Fibroblast of lung (primary cell): ENCODE measurements at regions not wholly inside any gene's neighbourhood (a gene's known extent, or its start where the extent isn't known, plus 50 kb on each side); places are given as distances from the start of the nearest gene placed in this dataset.

ENCODE experiments used
- CTCF ChIP-seq, 2 donors: IDR thresholded peaks in 1 of 2; conservative IDR thresholded peaks in 1 of 2; 1 replicate in 1 of 2; 2 replicates in 1 of 2; pipeline ENCODE4 v1.5.1; 2011 to 2012; ENCODE audit warnings: low read length in 2 of 2, control low read depth in 1 of 2, inconsistent platforms in 1 of 2, low read depth in 1 of 2, mild to moderate bottlenecking in 1 of 2
- EZH2 ChIP-seq: IDR thresholded peaks from 2 replicates; pipeline ENCODE4 v1.5.1; 2012; ENCODE audit warnings: low read length, control low read depth, mild to moderate bottlenecking; ENCODE audit errors: missing control alignments

GRCh38 chr5:82820188-82820587, 257.0 kb downstream of the TMEM167A start:
- TF ChIP-seq EZH2 (no peak), CTCF (conservative IDR thresholded peaks at IDR 0.05 in 1 of 2, IDR thresholded peaks at IDR 0.05 in 1 of 2; ENCODE audit: low read depth in 1 of 2, low read length in 2 of 2) (no peak)
